Fibroblast of skin of right biceps (primary cell): ENCODE measurements at regions not wholly inside any gene's neighbourhood (a gene's known extent, or its start where the extent isn't known, plus 50 kb on each side); places are given as distances from the start of the nearest gene placed in this dataset.
"Not testable (repeated sequence)": the region's sequence is repeated elsewhere in the genome, so short reads cannot be mapped to it uniquely, and the experiment has no call there.

Experiments
- DNase-seq: peaks from one replicate; pipeline ENCODE4 v3.0.0-alpha.2; 2013

DNA sequence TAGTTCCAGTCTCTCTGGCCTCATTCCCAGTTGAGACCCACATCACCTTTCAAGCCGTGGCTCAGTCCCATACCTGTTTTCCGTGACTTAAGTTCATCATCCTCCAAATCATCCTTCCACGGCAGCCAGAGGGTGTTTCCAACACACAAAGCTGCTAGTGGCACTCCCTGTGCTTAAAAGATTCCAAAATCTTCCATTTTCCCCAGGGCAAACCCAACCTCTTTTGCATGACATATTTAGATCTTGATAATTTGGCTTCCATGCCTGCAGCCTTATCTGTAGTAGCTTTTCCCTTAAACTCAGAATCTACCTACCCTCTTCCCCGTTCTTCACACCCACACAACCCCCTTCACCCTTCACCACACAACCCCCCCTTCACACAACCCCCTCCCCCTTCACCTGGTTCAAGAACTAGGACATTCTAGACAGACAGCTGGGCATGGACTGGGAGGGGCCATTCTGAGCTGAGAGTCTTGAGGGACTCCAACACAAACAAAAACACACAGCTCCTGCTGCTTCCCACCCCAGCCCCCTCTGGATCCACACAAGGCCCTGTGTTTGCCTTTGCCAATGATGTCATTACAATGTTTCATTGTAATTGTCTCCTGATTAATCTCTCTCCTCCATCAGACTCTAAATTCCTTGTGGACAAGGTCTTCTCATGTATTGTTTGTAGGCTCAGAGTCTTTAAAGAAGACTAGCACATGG, 268.2 kb downstream of the SH3GL2 start:
- no peak for DNase-seq

DNA sequence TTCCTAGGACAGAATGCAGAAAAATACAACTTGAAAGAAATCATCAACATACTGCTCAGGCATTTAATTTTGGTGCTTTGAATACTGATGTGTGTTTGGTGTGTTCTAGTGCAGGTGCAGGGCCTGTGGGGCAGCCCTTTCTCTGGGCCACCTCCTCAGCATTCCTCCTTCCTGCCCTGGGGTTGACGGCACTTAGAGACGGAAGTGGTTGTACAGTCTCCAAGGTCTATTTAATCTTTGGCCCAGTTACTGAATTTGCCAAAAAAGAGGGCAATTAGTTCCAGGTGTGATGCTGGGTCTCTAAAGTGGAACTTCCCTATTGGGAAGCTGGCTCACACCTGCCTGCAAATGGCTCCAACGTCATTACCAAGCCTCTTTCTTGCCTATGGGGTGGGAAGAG, 269.0 kb downstream of the SH3GL2 start:
- no peak for DNase-seq

DNA sequence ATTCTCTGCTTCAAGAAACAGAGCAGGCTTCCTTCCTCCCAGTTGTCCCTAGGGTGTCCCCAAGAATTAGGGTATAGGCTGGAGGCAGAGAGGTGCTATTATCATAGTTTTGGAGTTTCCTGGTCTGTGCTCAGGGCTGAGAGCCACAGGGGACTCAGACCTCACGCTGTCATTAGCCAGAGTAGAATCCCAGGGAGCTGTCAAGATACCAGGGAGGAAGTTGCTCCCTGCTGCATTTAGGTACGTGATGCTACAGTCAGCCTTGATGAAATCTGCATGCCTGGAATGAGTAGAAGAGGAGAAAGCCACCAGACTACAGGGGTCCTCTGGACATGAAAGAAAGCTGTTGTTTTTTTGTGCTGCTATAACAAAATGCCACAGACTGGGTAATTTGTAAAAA, 273.2 kb downstream of the SH3GL2 start:
- DNase-seq = no peak

DNA sequence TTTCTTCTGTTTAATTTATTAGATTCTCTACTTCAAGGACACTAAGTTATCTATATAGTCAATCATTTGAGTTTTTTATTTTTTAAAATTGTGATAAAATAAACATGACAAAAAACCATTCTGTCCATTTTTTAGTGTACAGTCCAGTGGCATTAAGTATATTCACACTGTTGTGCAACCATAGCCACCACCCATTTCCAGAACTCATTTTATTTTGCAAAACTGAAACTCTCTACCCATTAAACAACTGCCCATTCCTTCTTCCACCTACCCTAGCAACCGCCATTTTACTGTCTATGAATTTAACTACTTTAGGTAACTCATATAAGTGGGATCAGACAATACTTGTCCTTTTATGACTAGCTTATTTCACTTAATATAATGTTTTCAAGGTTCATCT, 275.6 kb downstream of the SH3GL2 start:
- DNase-seq = no peak

DNA sequence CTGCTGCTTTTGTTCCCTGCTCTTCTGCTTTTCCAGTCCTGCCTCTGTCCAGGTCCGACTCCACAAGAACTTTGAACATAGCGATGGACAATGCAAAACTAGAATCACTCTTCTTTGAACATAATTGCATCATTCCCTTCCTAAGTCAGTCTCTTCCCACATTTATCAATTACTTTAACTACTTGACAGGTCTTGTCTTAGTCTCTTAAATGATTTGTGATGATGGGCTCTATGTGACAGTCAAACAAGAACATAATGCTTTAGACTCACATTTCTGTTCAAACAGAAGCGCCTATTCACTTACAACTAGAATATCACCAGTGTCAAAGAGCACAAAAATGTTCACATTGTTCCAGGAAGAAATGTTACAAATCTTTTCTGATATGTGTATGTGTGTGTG, 278.1 kb downstream of the SH3GL2 start:
- no peak for DNase-seq

DNA sequence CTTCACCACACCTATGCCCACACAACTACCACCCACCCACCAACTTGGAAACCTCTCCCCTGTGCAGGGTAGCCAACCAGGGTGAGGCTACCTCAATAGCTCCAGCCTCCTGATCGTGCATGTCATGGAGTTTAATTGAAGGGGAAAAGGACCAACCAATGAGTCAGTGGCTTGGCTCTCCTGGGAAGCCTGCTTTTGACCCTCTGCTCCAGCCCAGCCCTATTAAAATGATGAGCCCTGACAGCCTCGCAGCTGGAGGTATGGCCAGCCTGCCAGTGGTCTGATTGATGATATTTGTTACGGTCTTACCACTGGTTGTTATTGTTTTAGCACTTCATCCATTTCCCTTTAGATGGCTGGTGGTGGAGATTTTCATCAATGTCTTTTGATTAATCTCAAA, 280.4 kb downstream of the SH3GL2 start:
- no peak for DNase-seq

DNA sequence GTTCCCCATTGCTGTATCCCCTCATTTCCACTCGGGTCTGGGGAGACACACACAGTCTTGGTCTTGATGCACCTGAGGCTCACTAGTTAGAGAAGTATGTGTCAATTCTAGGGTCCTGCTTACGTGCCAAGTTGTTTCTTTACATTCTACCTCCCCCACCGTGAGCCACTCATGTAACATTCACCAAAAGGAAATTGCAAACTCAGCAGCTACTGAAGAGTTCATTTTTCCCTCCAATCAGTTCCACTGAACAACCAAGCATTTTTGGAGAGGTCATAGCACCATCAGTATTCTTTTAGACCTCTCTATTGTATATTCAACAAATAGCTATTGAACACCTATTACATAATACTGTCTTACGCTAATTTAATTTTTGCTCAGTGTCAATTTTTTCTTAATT, 281.1 kb downstream of the SH3GL2 start:
- no peak for DNase-seq

DNA sequence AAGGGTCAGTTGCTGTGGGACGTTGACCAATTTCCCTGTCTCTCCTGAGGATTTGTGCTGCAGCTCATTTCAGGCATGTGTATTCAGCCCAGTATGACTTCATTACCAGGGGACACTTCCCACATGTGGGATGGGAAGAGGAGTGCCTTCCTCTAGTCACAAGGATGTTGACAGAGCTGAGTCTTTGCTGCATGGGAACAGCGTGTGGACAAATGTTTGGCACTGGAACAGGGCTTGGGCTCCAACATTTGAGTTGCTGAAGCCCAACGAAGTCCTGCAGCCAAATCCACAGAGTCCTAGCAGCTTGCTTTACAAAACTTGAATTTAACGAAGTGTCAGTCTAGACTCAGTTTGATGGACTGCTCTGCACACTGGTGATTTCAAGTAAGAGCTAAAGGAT, 283.2 kb downstream of the SH3GL2 start:
- DNase-seq = no peak

DNA sequence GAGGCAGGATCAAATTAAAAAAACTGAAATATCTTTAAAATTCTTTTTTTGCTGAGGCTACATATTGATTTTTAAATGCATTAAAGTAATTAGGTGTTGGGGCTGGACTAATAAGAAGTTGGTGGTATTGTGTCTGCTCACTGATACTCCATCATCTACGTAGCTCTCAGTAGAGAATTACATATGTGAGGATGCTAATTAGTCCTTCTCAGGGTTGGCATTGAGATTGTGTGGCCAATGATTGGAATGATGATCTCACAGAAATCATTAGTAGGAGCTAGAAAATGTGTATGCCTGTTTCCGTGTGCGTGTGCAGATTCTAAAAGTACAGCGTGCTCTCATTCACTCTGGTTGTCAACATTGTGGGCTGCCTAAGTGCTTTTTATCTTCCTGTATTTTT, 283.8 kb downstream of the SH3GL2 start:
- no peak for DNase-seq

DNA sequence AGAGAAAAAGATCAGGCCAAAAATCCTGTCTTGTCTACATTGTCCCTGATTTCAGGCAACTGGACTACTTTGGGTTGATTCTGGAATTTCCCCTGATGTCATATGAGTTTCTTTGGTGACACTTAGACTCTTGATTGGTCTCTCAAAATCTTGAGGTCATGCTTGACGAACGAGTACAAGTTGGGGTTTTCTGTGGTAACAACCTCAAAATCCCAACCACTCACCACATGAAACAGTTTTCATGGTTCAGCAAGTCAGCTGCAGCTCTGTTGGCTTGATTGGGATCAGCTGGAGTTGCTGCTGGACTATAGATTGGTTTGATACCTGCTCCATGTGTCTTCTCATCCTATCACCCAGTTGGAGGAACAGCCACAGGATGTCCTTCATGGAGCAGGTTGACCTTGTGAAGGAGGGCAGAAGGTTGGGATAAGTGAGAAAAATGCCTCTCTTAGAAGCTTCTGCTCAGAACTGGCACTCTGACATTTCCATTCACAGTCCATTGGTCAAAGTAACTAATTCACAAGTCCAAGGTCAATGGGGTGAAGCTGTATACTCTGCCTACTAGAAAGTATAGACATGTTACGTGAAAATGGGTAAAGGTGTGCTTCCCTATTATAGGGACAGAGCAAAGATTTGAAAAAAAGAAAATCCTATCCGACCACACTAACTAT, 284.5 kb downstream of the SH3GL2 start:
- no peak for DNase-seq

DNA sequence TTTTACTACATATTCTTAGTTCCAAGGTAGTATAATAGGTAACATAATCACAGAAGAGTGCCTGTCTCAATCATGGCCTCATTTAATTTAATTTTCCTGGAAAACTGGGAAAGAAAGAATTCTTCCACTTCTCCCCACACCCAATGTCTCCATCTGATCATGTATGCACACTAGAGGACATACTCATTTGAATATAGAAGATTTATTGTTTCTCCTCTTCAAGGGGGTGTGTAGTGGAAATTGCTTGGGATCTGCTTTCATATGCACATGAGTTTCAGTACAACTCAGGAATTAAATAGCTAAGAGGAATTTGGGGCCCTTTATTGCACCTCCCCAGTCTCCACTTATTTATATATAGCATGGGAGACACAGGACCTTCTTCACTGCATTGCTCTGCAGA, 285.1 kb downstream of the SH3GL2 start:
- DNase-seq = no peak

DNA sequence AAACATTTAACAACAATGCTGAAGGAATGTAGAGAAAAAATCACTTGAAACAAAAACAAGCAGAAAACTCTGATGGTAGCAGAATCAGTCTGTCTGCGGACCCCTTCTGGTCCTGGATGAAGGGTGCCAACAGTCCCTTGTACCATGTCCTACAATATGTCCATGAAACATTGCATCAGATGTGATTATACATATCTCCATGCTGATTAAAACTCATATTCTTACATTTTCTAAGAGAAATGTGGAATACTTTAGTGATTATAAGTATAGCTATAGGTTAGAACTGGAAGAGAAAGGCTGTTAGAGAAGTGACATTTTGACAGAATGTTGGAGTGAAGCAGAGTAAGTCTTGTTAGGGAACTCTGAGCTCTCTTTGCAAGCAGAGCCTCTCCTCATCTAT, 286.1 kb downstream of the SH3GL2 start:
- DNase-seq = no peak

DNA sequence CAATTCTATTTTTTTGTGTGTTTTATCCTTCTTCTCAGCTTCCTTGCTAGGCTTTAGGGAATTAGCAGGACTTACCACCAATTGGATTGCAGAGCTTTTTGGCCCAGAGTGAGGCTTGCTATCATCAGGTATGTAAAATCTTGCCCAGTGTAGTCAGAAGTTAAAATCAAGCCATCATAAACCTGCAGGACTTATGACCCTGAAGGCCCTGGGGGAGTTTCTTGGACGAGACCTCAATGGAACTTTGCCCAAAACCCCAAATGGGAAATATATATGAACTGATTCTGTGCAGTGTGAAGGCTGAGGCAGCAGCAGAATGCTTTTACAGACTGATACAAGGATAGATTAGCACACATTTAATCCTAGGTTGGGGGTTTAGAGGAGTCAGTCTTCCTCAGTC, 287.0 kb downstream of the SH3GL2 start:
- no peak for DNase-seq

DNA sequence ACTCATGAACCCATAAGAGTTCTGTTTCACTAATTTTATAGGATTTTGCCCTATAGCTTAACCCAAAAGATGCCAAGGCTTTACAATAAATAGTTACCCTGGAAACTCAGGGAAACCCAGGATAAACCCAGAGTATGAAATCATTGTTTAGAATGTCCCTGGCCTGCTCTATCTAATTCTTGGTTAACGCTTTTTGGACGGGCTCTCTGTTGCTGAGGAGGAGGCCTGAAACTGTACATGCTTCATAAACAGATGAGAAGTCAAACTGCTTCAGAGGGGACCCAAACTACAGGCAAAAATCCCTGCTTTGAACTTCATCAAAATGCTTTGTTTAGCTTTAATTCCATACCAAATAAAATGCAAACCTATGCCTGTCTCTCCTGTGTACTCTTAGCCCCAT, 291.9 kb downstream of the SH3GL2 start:
- no peak for DNase-seq

DNA sequence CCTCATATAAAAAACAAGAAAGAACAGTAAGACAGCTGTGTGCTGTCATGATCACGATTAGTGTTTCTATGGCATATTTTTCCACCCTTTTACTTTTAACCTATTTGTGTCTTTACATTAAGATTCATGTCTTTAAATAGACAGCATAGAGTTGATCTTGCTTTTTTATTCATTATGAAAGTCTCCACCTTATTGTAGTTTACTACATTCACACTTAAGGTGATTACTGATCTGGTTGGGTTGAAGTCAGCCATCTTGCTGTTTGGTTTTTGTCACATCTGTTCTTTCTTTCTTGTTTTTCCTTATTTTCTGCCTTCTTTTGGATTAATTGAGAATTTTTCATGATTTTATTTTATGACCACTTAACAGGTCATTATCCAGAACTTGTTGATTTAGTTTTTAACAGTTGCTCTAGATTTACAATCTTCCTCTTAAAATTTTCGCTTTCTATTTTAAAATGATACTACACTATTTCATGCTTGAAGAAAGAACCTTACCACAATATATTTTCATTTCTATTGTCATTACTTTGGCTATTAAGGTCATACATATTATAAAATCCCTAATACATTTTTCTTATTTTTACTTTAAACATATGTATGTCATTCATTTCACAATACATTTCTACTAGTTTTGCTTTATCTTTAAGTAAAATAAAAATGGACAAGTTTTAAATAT, 292.5 kb downstream of the SH3GL2 start:
- DNase-seq = no peak

DNA sequence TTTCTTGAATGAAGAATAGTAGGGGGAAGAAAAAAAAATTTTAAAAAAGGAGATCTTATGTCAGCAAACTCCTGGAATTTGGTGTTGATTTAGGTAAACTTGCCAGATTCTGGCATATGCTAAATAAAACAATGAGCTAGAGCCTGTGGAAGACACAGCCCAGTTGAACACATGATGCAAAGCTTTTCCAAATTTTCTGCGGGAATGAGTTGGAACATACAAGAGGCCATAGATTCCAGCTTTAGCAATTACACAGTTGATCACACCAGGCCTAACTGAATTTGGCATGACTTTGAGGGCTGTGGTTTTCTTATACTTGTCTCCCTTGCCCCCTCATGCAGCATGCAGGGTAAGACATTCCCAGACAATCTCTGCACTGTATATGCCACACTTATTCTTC, 297.0 kb downstream of the SH3GL2 start:
- no peak for DNase-seq

DNA sequence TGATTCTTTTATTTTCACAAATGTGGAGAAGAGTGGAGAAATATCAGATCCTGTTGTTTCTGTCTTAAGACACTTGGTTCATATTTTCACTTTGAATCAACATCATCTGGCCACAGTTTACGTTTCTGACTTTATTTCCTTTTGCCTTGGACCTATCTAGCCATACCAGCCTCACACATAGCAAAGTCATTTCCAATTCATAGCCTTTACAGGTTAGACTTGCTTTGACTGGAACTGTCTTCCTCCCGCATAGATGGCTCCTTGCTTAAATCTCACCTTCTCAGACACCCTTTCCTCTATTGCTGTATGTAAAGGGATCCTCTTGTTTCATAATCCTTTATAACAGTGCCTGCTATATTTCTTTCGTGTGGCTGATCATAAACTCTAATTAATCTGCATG, 297.8 kb downstream of the SH3GL2 start:
- DNase-seq = no peak

DNA sequence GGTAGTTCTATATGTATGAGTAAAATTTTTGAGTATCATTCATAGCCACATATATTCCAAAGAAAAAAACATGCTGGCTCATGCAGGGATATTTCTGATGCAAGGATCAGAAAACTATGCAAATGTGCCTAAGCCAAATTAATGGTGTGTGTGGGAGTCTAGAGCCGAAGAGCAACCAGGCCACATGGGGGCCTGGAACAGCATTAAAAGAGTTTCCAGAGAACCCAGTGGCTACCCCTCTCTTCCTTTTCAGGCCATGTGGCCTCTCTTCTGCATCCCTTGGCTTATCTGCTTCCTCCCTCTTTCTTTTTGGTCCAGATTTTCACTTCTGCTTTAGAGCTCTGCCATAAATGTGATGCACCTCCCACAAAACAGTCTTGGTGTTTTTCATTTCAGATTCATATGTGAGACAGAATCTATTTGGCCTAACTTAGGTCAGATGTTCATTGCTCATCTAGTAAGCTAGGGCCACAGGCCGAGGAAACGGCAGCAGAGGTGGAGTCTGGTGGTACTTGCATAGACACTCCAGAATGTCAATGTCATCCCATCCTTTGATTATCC, 300.0 kb downstream of the SH3GL2 start:
- DNase-seq = no peak

DNA sequence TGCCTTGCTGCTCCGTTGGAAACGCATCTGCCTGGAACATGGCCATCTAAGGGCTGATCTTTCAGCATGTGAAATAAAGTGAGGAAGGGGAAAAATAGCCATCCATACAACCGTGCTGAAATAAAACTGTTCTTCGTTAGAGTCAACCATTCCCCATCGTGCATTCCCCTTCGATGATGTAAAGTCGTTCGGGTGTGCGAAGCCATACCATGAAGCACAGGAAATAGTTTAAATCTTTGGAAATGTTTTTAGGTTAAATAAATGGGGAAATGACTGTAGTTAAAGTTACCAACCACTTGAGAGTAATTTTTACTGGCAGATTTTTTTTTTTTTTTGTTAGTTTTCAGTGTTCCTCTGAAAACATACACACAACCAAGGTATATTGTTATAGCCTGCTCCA, 302.5 kb downstream of the SH3GL2 start:
- peak; percentile 48 for DNase-seq

DNA sequence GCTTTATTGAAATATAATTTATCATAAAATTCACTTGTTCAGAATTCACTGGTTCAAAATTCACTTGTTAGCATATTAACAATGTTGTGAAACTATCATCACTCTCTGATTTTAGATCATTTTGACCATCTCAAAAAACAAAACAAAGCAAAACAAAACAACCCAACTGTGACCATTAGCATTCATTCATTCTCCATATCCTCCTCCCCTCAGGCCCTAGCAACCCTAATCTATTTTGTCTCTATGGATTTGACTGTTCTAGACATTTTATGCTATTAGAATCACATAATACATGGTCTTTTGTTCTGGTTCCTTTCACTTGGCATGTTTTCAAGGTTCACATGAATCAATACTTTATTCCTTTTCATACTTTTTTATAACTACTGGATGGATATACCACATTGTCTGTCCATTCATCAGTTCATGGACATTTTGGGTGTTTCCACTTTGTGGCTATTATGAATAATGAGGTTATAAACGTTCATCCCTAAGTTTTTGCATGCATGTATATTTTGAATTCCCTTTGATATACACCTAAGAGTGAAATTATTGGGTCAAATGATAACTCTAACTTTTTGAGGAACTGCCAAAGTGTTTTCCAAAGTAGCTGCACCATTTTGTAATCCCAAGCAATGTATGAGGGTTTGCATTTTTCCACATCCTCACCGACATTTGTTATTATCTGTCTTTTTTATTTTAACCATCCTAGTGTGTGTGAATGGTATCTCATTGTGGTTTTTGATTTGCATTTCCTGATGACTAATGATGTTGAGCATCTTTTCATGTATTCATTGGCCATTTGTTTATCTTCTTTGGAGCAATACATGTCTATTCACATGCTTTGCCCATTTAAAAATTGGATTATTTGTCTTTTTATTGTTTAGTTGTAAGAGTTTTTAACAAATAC, 304.1 kb downstream of the SH3GL2 start:
- DNase-seq = no peak

DNA sequence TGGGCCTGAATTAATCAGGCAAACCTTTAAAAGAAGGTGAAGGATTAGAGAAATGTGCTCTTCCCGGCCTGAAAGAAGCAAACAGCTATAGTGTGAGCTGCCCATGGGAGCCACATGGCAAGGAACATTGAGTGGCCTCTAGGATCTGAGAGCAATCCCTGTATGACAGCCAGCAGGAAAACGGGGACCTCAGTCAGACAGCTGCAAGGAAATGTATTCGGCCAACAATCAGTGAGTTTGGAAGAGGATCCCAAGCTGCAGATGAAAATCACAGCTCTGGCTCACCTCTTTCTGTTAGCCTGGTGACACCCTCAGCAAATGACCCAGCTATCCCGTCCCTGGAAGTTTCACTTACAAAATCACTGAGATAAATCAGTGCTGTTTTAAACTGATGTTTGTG, 309.2 kb downstream of the SH3GL2 start:
- no peak for DNase-seq

DNA sequence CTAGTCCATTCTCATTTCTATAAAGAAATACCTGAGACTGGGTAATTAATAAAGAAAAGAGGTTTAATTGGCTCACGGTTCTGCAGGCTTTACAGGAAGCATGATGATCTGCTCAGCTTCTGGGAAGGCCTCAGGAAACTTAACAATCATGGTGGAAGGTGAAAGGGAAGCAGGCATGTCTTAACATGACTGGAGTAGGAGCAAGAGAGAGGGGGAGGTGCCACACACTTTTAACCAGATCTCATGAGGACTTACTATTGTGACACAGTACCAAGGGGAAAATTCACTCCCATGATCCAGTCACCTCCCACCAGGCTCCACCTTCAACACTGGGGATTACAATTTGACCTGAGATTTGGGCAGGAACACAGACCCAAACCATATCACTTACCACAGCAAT, 310.1 kb downstream of the SH3GL2 start:
- not testable (repeated sequence) for DNase-seq
